Hematopoietic multipotent progenitor cell treated with erythropoietin and hydrocortisone succinate and interleukin-3 and kit ligand, for 6 days (in vitro differentiated cells): ENCODE measurements at regions not wholly inside any gene's neighbourhood (a gene's known extent, or its start where the extent isn't known, plus 50 kb on each side); places are given as distances from the start of the nearest gene placed in this dataset.

Experiments
- DNase-seq: peaks from one replicate; pipeline ENCODE4 v3.0.0-alpha.2; 2015

DNA sequence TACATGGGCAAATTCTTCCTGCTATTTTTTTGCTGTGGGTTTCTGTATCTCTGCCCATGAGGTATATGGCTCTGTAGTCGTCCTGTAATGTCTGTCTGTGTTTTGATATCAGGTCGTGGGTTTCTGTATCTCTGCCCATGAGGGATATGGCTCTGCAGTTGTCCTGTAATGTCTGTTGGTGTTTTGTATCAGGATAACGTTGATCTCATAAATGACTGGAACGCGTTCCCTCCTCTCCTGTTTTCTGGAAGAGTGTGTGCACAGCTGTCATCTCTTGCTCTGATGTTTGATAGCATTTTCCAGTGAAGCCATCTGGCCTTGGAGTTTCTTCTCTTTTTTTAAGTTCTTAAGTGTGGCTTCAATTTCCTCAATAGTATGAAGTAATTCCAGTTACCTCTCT is 57.2 kb downstream of the SOX1 start:
- no peak for DNase-seq

DNA sequence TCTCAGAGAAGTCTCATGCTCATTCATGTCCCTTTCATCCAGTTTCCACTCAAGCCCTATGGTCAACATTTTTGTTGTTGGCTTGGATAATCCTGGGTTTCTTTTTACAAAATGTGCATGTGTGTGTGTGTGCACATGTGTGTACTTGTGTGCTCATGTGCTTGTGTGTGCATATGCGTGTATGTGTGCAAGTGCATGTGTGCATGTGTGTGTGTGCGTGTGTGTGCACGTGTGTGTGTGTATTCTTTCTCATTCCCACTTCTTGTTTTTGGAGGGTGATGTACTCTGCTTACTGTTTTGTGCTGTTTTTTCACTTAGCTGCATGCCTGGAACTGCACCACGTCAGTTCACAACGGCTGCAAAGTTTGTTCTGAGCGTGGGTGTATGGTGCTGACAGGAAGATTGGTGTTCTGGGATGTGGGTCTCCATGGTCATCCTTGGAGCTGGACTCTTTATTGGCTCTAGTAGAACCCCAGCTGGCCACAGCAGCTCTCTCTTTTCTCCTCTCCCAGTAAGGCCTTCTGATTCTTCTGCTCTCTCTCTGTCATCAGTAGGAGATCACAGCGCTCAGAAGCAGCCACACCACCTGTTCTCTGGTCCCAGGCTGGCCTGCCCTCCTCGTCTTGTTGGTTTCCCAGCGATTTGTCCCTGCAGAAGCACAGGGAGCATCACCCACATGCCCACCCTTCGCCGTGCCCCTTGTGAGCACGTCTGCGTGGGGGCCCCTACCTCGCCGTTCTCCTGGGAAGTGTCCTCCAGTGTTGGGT is 60.8 kb downstream of the SOX1 start:
- DNase-seq, result no peak

- no peak for DNase-seq
Measured at GRCh38 chr13:112128331-112128610, 61.3 kb downstream of the SOX1 start.

GRCh38 chr13:112130418-112130817 is 63.5 kb downstream of the SOX1 start:
- DNase-seq, result no peak

- no peak for DNase-seq
Measured at GRCh38 chr13:112131081-112131712, 64.2 kb downstream of the SOX1 start.

GRCh38 chr13:112131713-112132113 is 64.8 kb downstream of the SOX1 start:
- DNase-seq, result no peak

DNA sequence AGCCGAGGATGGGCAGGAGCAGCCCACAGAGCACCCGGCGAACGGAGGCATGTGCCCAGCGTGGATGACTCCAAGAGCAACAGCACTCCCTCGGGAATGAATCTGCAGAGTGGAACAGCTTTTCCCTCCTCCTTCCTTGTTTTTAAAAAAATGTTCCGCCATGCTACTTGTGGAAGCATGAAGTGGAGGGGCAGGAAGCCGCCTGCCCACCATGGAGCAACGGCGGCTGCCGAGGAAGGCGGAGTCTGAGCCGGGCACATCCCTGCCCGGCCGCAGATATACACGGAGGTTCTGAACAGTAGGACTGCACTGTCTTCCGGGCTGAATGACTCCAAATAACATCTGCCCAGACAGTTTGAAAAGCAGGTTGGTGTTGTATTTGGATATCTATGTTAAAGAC is 65.2 kb downstream of the SOX1 start:
- DNase-seq, result no peak

DNA sequence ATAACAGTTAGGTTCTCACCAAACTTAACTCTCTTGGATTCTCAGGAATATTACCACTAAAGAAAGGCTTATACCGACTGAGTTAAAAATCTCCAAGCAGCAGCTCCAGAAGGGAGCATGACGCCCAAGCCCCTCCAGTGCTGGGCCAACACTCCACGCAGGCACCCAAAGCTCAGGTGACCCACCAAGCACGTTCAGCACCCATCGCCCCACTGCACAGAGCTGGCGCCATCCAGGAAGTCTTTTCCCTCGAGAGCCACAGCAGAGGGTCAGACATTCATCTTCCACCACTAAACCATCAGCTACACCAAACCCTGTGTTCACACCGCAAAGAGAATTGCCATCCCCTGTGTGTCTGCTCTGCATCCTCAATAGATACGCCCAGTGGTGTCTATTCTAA is 65.7 kb downstream of the SOX1 start:
- DNase-seq, result no peak

DNA sequence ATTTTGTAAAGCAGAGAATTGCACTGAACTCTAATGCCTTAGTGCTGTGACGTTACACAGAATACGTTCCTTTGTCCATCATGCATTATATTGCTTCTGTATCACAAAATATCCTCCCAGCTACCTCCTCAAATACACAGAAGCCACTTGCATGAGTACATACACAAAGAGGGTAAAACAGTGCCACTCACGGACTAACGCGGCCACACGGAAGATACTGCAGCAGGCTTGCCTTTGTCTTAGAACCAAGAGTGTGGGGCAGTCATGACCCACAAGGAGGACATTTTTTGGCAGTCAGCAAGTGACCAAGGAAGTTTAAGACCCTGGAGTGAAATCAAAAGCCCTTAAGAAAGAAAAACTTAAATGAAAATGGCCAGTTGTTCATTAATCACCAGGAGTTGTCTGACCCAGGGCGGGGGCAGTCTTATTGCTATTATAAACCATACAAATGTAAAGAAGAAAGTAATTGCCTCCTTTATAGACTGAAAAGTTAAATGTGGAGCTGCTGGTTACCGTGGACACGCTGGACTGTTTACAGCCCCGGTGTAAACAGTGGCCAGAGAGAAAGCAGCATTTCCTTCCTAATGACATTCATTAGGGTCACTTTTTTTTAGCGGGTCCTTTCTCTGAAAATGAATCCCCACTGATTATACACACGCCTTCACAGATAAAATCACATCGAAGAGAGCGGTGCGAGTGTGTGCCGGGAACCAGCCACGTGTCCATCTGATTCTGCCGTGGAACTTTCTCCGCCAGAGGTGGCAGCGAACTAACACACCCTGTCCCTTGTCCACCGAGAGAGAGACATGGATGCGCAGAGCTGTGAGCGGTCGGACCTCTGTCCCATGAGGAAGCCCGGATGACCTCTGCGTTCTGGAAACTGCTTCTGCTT is 66.8 kb downstream of the SOX1 start:
- no peak for DNase-seq

- DNase-seq, result no peak
Measured at GRCh38 chr13:112134391-112135075, 67.6 kb downstream of the SOX1 start.

DNA sequence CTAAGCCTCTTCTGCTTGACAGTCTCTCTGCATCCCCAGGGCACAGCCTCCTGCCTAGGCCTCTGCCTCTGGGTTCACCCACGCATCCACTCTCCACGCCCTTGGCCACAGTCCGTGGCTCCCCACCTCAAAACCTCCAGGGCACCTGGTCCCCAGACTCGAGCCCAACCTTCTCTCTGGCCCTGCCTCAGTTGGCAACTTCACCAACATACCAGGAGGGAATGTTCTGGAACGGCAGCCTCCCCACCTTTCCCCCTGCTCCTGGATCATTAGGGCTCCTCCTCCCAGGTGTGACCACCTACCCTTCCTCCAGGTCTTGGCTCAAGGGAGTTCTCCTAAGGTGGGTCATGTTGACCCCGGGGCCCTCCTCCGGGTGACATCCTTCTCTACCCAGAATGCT is 69.1 kb downstream of the SOX1 start:
- DNase-seq, result no peak

DNA sequence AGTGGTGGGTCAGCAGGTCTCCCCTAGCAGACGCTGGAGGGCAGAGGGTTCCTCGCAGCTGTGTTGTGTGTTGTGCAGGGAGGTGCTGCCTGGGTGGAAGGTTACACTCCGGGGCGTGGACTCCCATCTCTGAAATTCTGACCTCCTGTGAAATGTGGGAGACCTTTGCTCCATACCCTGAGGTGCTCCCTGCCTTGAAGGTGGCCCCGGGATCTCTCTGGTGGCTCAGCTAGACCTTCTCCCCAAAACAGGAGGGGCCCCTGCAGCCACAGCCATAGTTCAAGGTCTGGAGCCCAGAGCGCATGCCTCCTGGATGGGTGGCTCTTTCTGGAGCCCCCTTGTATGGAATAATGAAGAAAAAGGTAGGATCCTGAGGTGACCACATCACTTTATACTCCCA is 70.2 kb downstream of the SOX1 start:
- DNase-seq, result no peak

GRCh38 chr13:112140366-112140765 is 73.4 kb downstream of the SOX1 start:
- no peak for DNase-seq

GRCh38 chr13:112141643-112142400 is 74.9 kb downstream of the SOX1 start:
- no peak for DNase-seq

DNA sequence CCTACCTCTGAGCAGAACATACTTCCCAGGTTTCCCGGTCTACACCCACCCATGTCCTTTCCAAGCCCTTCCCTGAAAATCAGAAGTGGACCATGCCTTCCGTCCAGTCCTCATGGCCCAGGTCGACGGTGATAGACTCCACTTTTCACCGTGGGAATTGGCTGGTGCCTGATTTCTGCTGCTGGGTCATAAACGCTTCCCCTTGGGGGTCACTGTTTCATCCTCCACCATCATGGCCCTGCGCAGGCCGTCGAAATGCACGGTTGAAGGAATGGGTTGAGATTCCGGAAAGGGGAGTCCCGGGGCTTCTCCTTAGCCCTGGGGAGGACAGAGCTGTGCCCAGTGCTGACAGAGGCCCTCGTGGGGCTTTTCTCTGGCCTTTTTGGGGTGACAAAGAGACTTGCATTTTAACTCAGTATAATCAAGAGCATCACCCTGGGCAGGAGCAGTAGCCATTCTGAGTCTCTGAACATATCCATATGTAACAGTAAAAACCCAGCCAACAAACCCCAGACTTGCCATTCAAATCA is 75.5 kb downstream of the SOX1 start:
- no peak for DNase-seq

DNA sequence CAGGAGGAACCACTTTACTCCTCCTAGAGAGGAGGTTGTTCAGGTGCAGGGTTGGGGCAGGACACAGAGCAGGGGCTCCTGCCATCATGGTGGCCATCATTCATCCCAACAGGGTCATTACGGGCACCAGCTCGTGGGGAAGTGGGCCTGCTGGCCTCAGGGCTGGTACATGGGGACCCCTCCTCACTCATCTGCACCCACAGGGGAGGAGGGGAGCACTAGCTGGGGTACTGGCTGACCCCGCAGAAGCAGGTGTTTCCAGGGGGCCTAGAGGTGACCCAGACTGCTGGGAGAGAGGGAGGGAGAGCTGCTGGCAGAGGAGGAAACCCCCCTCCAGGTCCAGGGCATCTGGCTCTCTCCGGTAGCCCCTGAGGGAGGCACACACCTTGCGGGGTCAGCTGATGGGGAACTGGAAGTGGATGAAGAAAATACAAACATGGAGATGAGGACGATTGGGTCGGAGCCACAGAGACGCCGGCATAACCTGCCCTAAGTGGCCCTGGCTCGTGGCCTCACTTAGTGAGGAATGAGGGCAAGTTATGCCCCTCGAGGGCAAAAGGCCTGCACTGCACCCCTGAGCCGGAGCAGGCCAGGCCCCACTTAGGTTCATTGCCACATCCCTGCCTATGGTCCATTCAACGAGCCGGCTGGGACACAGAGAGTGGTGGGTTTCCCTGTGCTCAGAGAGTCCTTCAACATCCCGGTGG is 76.2 kb downstream of the SOX1 start:
- DNase-seq, result no peak

DNA sequence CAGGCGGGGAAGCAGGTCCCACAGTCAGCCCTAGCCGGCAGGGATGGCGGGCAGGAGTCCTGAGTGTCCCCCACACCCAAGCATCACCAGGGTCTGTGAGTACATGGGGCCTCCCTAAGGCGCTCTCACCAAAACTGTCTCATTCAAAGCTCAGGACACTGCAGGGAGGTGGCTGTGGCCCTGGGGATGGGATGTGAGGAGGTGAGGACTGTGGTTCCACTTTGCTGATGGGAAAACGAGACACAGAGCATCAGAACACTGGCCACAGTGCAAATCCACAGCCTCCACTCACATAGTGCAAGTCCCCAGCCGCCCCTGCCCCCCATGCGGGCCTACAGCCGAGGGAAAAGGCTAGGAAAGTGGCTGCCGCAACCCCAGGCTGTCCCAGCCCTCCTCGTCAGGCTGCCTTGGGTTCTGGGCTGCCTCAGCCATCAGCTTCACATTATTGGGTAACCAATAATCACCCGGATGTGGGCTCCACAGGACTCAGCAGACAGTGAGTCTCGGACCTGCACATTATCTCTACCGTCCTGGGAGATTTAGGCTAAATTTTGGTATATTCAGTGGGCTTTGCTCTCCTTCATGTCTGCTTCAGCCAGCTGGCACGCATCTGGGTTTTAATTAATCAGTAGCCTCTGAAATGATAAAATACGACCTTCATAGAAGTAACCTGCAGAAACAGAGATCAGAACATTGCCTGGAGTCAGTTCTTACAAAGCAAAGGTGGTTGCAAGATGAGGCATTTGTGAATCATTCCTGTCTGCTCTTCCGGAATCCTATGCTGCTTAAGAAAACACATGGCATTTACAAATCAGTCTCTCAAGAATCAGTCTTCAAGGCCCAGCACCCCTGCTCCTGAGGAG is 77.0 kb downstream of the SOX1 start:
- no peak for DNase-seq

GRCh38 chr13:112144616-112145550 is 77.9 kb downstream of the SOX1 start:
- no peak for DNase-seq

DNA sequence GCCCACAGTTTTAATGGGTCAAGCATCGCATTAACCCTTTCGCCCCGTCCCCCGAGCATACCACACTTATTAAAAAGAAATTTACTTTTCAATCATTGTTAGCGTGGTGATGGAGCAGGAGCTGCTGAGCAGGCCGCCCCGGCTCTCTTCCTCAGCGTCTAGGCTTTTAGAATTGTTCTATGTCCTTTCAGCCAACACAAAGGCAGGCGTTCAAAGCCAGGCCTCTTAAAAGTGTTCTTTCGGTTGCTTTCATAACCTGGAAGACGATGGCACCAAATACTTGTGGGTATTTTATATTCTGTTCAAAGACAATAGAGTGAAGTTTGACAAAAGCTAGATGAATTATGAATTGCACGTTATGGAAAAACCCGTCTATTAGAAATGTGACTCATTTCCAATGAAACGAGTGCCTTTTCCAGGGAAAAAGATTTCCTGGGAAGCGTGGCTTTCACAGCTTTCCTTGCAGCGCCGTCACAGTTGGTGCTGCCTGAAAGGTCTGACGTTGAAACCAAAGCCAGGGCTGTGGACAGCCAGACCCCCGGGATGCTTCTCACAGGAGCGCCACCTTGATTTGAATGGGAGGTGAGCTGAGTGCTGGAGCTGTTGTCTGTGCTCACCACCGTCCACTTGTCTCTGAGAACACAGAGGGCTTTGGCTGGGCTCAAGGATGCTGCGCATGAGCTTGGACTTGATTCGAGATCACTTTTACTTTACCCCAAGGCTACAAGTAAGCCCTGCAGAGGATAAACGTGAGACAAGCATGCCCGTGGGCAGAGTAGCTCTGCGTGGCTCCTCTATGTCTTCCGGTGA is 78.8 kb downstream of the SOX1 start:
- DNase-seq, result no peak
